Stimulated activated CD4-positive, alpha-beta T cell treated with anti-CD3 and anti-CD28 coated beads, Interleukin-2, amount 100 ng/mL, for 48 hours (primary cell): ENCODE measurements at regions not wholly inside any gene's neighbourhood (a gene's known extent, or its start where the extent isn't known, plus 50 kb on each side); places are given as distances from the start of the nearest gene placed in this dataset.
"Not testable (repeated sequence)": the region's sequence is repeated elsewhere in the genome, so short reads cannot be mapped to it uniquely, and the experiment has no call there.

Source experiments
- DNase-seq, 2 donors: peaks; one replicate each; pipeline ENCODE4 v3.0.0-alpha.2; 2020

DNA sequence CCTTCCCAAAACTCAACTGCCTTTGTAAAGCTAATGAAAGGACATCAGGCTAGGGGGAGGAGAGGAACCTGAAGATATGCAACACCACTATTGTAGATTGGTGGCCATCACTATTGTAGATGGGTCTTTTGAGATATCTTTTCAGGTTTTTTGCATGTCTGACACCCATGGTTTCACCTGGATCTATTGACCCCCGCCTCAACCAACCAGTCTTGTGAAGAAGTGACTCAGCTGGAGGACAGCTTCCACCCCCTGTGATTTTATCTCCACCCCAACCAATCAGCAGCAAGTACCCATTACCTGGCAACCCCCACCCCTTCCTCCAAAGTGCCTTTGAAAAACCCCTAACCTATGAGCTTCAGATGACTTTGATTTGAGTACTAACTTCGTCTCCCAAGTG lies 382.6 kb upstream of the GOT2 start:
- no peak for DNase-seq

DNA sequence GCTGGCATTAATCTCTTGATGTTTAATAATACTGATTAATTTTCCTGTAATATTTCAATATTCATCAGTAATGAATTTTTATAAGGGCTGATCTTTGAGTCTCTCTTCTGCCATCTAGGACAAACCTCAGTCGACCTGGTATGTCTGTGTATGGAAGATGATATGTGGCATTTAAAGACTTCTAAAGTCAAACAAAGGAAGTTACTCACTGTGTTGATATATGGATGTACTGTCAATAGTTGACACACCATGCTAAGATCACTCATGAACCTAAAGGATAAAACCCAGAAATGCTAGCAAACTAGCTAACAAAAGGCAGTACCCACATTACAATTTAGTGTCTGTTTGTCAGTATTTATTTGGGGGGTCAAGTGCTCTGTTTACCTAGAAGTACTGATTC lies 380.7 kb upstream of the GOT2 start:
- no peak for DNase-seq

DNA sequence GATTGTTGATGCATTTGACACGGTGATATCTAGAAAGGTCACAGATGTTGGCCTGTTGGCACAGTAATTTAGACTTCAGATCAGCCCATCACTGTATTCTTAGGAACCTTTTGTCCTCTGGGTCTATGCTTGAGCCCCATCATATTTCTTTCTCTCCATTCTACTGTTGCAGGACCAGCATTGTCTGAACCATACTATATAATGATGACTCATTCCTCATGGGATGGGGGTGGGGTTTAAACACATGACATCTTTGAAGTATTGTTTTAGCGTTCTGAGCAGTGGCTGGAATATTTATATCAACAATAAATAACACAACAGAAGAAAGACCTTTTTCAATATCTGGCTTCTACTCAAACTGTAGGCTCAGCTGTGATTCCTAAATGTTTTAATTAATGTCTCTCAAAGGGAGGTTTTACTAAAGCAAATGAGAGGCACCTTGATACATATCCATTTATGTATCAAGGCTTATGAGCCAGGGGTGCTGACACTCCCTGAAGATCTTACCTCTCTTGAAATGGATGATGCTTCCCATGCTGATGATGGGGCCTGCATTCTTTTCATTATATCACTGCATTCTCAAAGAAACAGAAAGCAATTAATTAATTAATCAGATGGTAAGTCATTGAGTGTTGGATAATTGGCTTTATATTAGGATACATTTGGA lies 379.0 kb upstream of the GOT2 start:
- DNase-seq = no peak

DNA sequence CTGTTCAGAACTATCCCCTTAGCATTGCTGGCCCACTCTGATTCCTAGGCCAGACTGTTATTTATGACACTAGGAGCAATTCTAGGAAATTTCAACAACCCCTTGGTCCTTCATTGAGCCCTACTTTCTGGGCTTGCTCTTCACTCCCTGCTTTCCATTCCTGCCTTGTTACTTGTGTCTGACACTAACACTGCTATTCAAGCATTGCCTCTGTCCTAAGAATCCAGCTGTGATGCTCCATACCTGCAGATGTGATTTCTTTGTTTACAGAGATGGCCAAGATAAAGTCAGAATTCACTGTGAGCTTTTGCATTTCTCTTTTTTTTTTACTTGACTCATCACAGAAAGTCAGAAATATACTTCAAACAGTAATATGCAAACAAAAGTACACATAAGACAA lies 377.2 kb upstream of the GOT2 start:
- DNase-seq = no peak

DNA sequence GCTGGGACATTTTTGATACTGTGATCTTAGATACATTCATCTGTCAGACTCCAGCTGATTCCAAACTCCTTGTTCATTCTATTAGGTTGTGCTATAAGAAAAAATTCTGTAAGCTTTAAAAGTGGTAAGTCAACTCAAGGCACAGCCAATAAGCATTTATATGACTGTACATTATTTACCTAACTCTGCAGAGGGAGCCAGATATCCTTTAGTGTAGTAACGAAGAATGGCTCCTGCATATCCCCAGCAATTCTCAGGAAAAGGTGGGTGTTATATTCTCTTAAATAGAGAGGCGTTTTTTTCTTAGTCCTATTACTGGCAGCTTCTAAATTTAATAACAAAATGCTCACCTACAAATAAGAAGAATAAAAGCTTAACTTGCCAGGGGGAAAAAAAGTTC lies 374.3 kb upstream of the GOT2 start:
- DNase-seq = no peak

DNA sequence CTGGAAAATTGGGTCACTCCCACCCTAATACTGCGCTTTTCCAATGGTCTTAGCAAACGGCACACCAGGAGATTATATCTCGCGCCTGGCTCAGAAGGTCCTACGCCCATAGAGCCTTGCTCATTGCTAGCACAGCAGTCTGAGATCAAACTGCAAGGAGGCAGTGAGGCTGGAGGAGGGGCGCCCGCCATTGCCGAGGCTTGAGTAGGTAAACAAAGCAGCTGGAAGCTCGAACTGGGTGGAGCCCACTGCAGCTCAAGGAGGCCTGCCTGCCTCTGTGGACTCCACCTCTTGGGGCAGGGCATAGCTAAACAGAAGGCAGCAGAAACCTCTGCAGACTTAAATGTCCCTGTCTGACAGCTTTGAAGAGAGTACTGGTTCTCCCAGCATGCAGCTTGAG lies 362.6 kb upstream of the GOT2 start:
- not testable (repeated sequence) for DNase-seq

DNA sequence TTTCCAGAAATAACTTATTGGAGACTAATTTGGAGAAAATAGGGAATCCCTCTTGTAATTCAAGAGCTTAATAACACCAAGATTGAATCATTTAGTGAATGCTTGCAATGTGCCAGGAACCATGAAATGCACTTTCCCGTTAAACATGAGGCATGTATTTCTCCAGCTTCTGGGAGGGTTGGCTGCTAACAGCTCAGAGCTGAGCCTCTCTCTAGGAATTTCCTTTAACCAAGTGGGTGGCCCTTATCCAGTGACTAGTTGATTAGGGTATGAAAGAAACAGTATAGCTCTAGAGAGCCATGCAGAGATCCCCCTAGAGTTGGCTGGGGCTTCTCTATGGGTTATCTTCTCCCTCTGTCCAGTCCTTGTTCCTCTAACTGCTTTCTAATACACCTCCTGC lies 356.4 kb upstream of the GOT2 start:
- no peak for DNase-seq

DNA sequence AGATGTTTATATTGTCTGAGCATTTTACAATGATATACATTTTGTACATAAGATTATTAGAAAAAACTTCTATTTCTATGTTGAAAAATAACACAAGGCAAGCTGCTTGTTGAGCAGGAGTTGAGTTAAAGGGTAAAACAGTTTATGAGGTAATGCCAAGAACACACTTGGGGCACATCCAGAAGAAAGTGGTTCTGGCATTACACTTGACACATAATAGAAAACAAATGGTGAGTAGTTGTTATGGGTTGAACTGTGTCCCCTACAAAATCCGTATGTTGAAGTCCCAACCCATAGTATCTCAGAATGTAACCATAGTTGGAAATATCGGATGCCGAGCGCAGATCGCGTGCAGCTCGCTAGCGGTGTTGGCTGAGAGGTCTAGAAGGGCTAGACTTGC lies 354.3 kb upstream of the GOT2 start:
- no peak for DNase-seq

DNA sequence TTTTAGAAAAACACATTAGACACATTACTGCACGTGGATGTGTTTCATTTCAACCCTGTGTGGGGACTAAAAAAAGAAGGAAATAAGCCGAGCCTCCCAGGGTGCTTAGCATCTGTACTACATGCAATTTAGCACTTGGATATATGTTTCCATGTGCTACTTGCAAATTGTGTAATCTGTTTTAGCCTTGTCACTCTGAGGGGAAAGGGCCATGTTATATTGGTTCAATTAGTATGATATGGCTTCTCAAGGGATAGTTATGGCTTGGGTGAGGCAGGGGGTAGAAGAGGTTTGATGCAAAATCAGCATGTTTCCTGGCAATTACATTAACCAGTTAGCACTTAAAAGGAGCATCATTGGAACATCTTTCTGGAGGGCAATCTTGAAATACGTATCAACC lies 353.5 kb upstream of the GOT2 start:
- DNase-seq = no peak

DNA sequence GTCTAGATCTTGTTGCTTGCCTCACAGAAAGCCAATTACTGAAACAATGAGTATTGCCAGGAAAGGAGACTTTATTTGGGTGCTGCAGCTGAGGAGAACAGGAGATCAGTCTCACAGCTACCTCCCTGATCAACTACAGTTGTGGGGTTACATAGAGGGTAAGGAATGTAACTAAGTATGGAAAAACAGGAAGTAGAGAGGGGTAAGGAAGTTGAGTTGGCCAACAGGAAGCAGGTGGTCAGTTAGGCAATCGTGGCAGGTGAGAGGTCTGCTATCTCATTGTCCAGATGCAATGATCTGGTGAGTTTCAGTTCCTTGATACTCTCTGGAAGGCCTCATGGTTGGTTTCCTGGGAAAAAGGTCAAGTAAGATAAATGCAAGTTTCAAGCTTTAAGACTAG lies 333.1 kb upstream of the GOT2 start:
- DNase-seq = no peak

DNA sequence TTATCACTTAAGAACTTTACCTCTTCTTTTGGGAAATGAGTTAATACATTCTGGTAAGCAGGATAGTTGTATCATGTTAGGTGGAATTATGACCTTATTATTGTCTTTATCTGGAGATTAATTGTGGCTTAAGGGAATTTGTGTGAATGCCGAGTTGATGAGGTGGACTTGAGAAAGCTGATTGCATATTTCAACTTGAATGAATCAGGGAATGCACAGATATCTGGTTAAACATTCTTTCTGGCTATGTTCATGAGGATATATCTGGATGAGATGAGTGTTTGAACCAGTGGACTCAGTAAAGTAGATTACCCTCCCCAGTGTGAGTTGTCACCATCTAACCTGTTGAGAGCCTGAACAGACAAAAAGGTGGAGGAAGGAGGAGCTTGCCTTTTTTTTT lies 326.1 kb upstream of the GOT2 start:
- no peak for DNase-seq

DNA sequence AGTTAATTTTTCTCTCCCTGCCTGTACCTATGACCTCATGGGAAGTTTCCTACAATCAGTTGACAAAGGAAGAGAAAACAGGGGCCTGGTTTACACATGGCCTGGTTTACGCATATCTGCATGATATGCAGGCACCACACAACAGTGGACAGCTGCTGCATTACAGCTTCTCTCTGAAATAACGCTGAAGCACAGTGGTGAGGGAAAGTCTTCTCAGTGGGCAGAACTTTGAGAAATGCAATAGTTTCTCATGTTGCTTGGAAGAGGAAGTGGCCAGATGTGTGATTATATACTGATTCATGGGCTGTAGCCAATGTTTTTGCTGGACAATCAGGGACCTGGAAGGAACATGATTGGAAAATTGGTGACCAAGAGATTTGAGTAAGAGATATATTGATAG lies 324.1 kb upstream of the GOT2 start:
- no peak for DNase-seq

DNA sequence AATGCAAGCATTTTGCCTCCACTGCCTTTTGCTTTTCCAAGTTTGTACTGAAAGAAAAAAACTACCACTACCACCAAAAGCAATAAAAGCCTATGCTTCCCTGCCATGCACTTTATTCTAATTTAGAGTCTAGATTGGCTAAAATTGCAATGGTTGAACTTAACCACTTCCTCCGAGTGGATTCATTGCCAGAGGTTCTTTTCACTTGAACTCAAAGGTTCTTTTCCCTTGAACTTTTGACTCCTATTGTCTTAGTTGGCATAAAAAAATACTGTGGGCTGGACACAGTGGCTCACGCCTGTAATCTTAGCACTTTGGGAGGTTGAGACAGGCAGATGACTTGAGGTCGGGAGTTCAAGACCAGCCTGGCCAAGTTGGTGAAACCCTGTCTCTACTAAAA lies 319.8 kb upstream of the GOT2 start:
- no peak for DNase-seq

DNA sequence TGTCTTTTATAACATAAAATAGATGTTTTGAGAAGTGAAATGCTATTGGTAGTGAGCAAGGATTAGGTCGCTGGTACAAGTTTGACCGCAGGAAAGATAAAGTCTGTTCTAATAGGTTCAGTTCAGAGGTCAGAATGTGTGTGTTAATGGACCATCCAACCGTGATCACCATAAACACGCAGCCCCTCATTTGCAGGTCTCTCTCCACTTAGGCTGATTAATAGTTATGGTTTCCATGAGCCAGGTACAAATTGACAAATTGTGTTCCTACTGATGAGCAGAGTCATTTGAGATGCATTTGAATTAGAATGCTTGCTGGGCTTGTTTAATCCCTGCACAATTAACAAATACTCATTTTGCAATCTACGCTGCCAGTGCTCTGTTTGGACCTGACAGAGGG lies 318.1 kb upstream of the GOT2 start:
- no peak for DNase-seq

DNA sequence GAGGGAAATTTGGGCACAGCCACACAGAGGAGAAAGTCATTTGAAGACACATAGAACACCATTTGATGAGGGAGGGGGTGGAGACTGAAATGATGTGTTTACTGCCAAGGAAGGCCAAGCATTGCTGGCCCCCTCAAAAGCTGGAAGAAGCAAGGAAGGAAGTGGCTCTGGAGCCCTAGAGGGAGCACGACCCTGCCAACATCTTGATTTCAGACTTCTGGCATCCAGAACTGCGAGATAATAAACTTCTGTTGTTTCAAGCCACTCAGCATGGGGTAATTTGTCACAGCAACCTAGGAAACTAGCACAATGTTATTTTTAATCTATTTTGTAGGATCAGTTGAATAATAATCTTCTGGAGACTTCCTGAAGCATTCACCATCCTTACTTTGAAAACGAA lies 314.8 kb upstream of the GOT2 start:
- no peak for DNase-seq

DNA sequence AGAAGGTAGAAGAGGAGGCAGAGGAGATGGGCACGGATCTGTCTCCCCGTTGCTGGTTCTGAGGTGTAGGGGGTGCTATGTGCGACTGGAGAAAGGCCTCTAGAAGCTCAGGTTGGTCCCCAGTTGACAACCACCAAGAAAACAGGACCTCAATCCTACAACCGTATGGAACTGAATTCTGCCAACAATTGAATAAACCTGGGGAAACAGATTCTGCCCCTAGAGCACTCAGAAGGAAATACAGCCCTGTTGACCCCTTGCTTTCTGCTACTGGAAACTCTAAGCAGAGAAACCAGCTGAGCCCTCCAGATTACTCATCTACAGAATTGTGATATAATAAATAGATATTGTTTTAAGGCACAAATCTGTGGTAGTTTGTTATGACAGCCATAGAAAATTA lies 313.0 kb upstream of the GOT2 start:
- DNase-seq = no peak

DNA sequence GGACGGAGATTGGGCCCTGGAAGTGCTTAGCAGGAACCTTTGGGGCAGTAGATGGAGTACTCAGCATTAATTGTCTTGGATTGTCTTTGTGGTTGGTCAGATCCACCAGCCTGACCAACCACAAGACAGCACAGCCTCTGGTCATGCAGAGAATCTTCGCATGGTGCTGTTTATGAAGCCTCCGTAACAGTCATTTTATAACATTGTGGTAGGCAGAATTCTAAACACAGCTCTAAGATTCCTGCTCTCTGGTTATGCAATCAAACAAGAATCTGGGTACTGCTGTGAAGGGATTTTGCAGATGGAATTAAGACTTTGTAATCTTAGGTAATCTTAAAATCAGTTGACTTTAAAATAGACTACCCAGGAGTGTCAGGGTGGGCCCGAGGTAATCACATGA lies 312.2 kb upstream of the GOT2 start:
- no peak for DNase-seq

DNA sequence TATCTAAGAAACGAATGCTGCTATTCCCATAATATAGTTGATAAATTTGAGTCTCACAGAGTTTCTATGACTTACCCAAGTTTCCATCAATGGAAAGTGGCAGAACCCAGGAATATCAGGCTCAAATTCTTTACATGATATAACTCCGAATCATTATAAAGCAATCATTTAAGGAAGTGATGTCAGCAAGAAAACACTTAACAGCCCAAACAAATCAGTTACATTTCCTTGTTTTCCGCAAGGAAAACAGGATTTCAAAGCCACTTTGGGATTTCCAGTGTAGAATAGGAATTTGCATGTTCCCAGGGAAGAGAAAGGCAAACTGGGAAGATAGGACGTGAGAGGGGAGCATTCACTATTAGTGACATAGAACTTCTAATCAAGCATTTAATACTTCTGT lies 311.4 kb upstream of the GOT2 start:
- DNase-seq = no peak

DNA sequence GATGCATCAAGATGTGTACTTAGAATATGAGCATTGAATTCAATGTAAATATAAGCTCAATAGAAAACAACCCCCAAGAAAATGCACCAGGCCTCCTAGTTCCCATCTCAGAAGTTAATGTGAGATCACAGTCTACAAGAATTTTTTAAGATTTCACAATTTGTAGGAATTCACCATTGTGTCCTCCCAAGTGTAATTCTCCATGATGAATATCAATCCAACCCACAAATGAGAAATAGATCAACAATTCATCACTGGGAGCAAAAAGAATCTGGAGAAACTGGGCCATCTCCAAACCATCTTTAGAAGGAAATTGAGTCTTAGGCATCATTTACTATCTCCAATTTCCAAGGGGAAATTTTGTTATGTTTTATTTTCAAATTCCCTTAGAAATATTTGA lies 310.5 kb upstream of the GOT2 start:
- no peak for DNase-seq

DNA sequence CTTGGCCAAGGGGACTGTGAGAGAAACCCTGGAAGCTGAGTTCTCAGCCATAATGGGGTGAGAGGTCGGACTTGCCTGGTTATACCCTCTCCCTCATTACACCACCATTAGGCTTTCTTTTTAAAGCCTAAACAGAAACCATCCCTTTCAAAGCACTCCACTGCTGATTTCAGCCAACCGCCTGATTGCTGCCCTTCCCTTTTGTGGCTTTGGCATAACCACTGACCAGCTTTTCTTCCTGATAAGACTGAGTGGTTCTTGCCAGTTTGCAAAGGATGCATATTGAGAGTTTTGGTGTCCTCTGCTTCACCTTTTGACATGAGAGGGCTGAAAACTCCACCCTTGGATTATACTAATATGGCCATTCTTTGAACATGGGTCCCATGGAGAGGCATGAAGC lies 308.2 kb upstream of the GOT2 start:
- DNase-seq = no peak

DNA sequence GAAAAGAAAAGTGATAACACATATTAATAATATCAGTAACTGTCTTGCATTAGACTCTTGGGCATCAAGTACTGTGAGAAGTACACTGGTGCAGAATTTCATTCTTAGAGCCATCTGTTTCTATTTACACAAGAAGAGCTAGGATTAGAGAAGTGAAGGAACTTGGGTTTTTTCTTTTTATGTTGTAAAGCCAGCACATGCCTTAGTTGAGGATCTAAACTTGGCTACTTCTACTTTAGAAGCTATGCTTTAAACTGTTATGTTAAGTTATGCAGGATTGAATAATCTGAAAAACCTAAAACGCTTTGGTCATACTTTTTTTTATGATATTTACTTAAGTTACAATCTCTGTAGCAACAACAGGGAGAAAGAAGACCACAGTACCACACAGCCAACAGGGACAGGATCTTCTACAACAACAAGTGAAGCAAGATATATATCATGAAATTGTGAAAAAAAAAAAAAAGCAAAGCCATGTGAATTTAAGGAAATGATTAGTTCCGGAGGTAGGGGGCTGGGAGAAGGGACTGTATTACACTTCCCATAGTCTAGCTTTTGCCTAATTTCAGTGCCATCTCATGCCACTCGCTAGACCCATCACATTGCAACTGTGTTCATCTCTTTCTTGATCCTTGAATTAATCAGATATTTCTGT lies 305.1 kb upstream of the GOT2 start:
- no peak for DNase-seq

DNA sequence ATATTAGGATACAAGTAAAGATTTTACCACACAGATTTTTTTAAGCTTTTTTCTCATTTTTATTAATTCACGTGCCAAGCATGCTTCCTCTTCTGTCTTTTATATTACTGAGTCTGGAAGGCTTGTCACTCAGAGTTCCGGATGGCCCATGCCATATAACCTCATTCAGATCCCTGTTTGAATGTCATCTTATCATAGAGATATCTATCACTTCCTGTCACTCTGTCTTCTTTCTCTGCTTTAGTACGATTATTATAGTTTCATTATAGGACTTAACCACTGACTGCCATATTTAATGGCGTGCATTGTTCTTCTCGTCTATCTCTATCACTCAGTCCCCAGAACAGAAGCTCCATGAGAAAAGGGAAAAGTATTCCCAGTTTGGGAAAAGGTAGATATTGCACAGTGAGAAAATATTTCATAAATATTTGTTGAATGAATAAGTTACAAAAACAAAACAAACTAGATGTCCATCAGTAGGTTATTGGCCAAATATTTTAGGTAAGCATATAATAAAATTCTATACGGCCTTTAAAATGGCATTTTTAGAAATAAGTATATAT lies 296.9 kb upstream of the GOT2 start:
- no peak for DNase-seq

DNA sequence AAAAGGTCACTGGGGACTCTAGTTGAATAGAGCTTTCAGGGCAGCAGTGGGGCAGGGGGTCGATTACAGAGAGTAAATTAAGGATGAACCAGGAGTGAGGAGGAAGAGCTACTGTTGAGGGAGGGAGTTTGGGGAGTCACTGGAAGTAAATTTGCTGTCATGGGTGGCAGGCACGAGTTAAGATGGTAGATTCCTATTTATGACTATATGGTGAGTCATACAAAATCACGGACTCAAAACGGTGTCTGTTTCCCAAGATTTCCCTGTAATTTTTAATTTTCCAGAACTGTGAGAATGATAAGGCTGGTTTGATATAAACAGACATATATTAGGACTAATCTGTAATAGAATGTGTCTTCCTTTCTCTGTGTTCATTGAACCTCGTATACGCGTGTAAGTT lies 287.6 kb upstream of the GOT2 start:
- no peak for DNase-seq

DNA sequence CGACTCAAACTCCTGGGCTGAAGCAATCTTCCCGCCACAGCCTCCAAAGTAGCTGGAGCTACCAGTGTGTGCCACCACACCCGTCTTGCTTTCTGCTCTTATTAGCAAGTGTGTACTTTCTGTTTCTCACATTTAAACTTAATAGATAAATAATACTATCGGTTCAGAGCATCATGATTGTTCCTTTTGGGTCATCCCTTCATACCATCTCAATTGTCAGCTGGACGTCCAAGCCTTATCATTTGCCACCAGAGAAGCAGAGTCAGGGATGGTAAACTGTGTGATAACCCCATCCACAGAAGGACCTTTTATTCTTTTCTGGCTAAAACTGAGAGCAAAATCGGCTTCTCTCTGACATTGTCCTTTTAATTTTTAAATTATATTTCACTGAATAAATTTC lies 279.8 kb upstream of the GOT2 start:
- no peak for DNase-seq

DNA sequence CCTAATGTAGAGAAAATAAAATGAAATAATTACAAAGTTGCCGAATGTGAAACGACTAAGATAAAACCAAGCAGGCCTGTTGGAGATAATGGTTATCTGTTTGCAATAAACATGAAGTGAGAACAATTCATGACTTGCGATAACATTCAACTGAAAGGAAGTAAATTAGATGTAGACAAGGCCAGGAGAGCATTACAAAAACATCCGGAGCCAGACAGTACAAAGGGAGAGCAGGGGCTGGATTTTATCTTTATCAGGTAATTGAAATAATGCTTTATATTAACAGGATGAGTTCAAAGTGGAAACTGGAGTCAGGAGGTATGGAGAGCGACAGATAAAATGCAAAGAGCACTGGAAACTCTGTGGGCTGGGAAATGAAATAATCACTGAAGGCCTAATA lies 265.6 kb upstream of the GOT2 start:
- no peak for DNase-seq
